ENCODE measurements at regions not wholly inside any gene's neighbourhood (a gene's known extent, or its start where the extent isn't known, plus 50 kb on each side); places are given as distances from the start of the nearest gene placed in this dataset.
A peak's percentile ranks its signal among the peaks of the same experiment; 100 is the strongest.

DNA sequence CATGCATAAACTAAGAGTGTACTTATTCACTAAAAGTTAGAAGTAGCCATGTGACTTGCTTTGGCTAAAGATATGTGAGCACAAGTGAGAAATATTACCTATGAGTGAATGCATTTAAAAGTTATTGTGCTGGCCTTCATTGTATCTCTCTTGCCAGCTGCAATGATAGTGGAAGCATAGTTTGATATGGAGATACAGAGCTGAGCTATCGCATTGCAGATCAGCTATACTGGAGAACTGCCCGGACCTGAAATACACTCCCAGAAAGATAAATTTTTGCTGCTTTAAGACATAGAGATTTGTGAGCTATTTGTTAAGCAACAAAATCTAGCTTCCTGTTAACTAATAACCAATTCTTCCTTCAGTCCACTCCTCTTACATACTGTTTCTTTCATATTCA, 571.1 kb downstream of the CPS1 start:
- H3K27me3 ChIP-seq (ENCODE audit: insufficient read depth, low read length) = no peaks in the 10 kb centered on the region
- no peaks in the 10 kb centered on the region for H3K79me2 ChIP-seq (ENCODE audit: insufficient read depth, low read length)
- no peak overlapping the region for H3K4me2 ChIP-seq (ENCODE audit: insufficient read depth, low read length)
- H3K36me3 ChIP-seq (ENCODE audit: insufficient read depth, low read length) = no peaks in the 10 kb centered on the region
- H3K9me3 ChIP-seq (ENCODE audit: low read depth, low read length) = no peaks in the 10 kb centered on the region
- TF ChIP-seq, protein P1, sequence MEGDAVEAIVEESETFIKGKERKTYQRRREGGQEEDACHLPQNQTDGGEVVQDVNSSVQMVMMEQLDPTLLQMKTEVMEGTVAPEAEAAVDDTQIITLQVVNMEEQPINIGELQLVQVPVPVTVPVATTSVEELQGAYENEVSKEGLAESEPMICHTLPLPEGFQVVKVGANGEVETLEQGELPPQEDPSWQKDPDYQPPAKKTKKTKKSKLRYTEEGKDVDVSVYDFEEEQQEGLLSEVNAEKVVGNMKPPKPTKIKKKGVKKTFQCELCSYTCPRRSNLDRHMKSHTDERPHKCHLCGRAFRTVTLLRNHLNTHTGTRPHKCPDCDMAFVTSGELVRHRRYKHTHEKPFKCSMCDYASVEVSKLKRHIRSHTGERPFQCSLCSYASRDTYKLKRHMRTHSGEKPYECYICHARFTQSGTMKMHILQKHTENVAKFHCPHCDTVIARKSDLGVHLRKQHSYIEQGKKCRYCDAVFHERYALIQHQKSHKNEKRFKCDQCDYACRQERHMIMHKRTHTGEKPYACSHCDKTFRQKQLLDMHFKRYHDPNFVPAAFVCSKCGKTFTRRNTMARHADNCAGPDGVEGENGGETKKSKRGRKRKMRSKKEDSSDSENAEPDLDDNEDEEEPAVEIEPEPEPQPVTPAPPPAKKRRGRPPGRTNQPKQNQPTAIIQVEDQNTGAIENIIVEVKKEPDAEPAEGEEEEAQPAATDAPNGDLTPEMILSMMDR (IDR thresholded peaks at IDR 0.05; ENCODE audit: extremely low read depth, low read depth, low read length) = no peak
- H3K4me1 ChIP-seq (ENCODE audit: insufficient read depth, low read length) = peaks cover 4% of the 10 kb centered on the region
- no peak overlapping the region for H3K4me3 ChIP-seq (ENCODE audit: insufficient read depth, low read length)
- no peaks in the 10 kb centered on the region for H4K20me1 ChIP-seq (ENCODE audit: insufficient read depth, low read length)
- DNase-seq (ENCODE audit: insufficient read length, low spot score, missing footprints) = no peak
- H2AFZ ChIP-seq (ENCODE audit: low read length) = no peak overlapping the region
- H3K27ac ChIP-seq (ENCODE audit: low read depth, low read length) = no peak overlapping the region

GRCh38 chr2:211128287-211128686, 571.9 kb downstream of the CPS1 start:
- TF ChIP-seq, protein P1 (IDR thresholded peaks at IDR 0.05; ENCODE audit: extremely low read depth, low read depth, low read length) = no peak
- H3K79me2 ChIP-seq (ENCODE audit: insufficient read depth, low read length) = no peaks in the 10 kb centered on the region
- DNase-seq (ENCODE audit: insufficient read length, low spot score, missing footprints) = no peak
- H3K4me1 ChIP-seq (ENCODE audit: insufficient read depth, low read length) = peaks cover 4% of the 10 kb centered on the region
- no peaks in the 10 kb centered on the region for H3K36me3 ChIP-seq (ENCODE audit: insufficient read depth, low read length)
- no peaks in the 10 kb centered on the region for H3K27me3 ChIP-seq (ENCODE audit: insufficient read depth, low read length)
- no peak overlapping the region for H2AFZ ChIP-seq (ENCODE audit: low read length)
- no peaks in the 10 kb centered on the region for H4K20me1 ChIP-seq (ENCODE audit: insufficient read depth, low read length)
- no peak overlapping the region for H3K4me2 ChIP-seq (ENCODE audit: insufficient read depth, low read length)
- no peak overlapping the region for H3K27ac ChIP-seq (ENCODE audit: low read depth, low read length)
- no peaks in the 10 kb centered on the region for H3K9me3 ChIP-seq (ENCODE audit: low read depth, low read length)
- no peak overlapping the region for H3K4me3 ChIP-seq (ENCODE audit: insufficient read depth, low read length)

DNA sequence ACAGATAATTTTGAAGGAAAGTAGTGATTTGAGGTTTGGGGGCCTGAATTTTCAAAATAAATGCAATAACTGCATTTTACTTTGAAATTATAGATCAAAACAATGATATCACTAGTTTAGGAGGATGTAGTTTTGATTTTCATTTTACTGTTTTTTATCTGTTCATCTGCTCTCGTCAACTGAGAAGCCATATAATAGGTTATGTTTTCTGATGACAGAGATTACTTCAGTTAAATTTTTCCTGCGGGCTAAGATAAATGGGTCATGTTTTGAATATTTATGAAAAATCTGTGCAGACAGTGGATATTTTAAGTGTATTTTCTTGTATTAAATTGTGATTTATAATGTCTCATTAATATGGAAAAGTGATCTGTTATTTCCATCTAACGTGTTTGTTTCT, 573.4 kb downstream of the CPS1 start:
- DNase-seq (ENCODE audit: insufficient read length, low spot score, missing footprints) = no peak
- Histone ChIP-seq H3K4me3 (ENCODE audit: insufficient read depth, low read length) (no peak overlapping the region), H3K36me3 (ENCODE audit: insufficient read depth, low read length) (no peaks in the 10 kb centered on the region), H3K79me2 (ENCODE audit: insufficient read depth, low read length) (no peaks in the 10 kb centered on the region), H3K9me3 (ENCODE audit: low read depth, low read length) (no peaks in the 10 kb centered on the region), H2AFZ (ENCODE audit: low read length) (peak overlapping the region; percentile 57), H3K4me1 (ENCODE audit: insufficient read depth, low read length) (peaks cover 8% of the 10 kb centered on the region), H4K20me1 (ENCODE audit: insufficient read depth, low read length) (no peaks in the 10 kb centered on the region), H3K27me3 (ENCODE audit: insufficient read depth, low read length) (no peaks in the 10 kb centered on the region), H3K27ac (ENCODE audit: low read depth, low read length) (no peak overlapping the region), H3K4me2 (ENCODE audit: insufficient read depth, low read length) (no peak overlapping the region)
- TF ChIP-seq, protein P1 (IDR thresholded peaks at IDR 0.05; ENCODE audit: extremely low read depth, low read depth, low read length) = no peak

GRCh38 chr2:211132046-211132445, 575.6 kb downstream of the CPS1 start:
- no peak overlapping the region for H3K4me2 ChIP-seq (ENCODE audit: insufficient read depth, low read length)
- DNase-seq (ENCODE audit: insufficient read length, low spot score, missing footprints) = no peak

More at GRCh38 chr2:211132046-211132445, 575.6 kb downstream of the CPS1 start:
- H4K20me1 ChIP-seq (ENCODE audit: insufficient read depth, low read length) = no peaks in the 10 kb centered on the region
- H3K9me3 ChIP-seq (ENCODE audit: low read depth, low read length) = peaks cover 3% of the 10 kb centered on the region
- H2AFZ ChIP-seq (ENCODE audit: low read length) = no peak overlapping the region
- peak overlapping the region; percentile 78 for H3K27ac ChIP-seq (ENCODE audit: low read depth, low read length)
- peaks cover 8% of the 10 kb centered on the region for H3K4me1 ChIP-seq (ENCODE audit: insufficient read depth, low read length)
- H3K36me3 ChIP-seq (ENCODE audit: insufficient read depth, low read length) = no peaks in the 10 kb centered on the region
- H3K79me2 ChIP-seq (ENCODE audit: insufficient read depth, low read length) = no peaks in the 10 kb centered on the region
- H3K4me3 ChIP-seq (ENCODE audit: insufficient read depth, low read length) = no peak overlapping the region
- TF ChIP-seq, protein P1 (IDR thresholded peaks at IDR 0.05; ENCODE audit: extremely low read depth, low read depth, low read length) = no peak
- H3K27me3 ChIP-seq (ENCODE audit: insufficient read depth, low read length) = no peaks in the 10 kb centered on the region

Measured in osteoblast (primary cell).